Left ventricle myocardium inferior (tissue), 1 donor: ENCODE measurements at regions not wholly inside any gene's neighbourhood (a gene's known extent, or its start where the extent isn't known, plus 50 kb on each side); places are given as distances from the start of the nearest gene placed in this dataset.

Experiments
- DNase-seq: peaks from one replicate; pipeline ENCODE4 v3.0.0-alpha.2; 2020
- H3K27ac ChIP-seq: fragments of 200-600 bp; replicated peaks from 2 replicates; pipeline ENCODE4 v1.8.0; 2021
- H3K27me3 ChIP-seq: fragments of 200-600 bp; 2 replicates; pipeline ENCODE4 v1.8.0; 2021; ENCODE audit warnings: low read depth
- H3K36me3 ChIP-seq: fragments of 200-600 bp; 2 replicates; pipeline ENCODE4 v1.8.0; 2021
- H3K4me1 ChIP-seq: fragments of 200-600 bp; 2 replicates; pipeline ENCODE4 v1.8.0; 2021
- H3K4me3 ChIP-seq: fragments of 200-600 bp; 2 replicates; pipeline ENCODE4 v1.8.0; 2021; ENCODE audit warnings: mild to moderate bottlenecking, moderate library complexity
- H3K9me3 ChIP-seq: fragments of 200-600 bp; replicated peaks from 2 replicates; pipeline ENCODE4 v1.8.0; 2021
- intact Hi-C: fragments of 100-400 bp; cut with micrococcal nuclease; formaldehyde crosslinking; loops from one replicate; pipeline ENCODE4 v1.11.0; 2022
- TF ChIP-seq, protein P1 (sequence below): fragments of 200-600 bp; IDR thresholded peaks from 2 replicates; pipeline ENCODE4 v1.8.0; 2021; ENCODE audit warnings: antibody characterized with exemption, mild to moderate bottlenecking, borderline replicate concordance
- donor health status: DM: no; HTN: yes; CAD: no; lungs with severe emphysema.

DNA sequence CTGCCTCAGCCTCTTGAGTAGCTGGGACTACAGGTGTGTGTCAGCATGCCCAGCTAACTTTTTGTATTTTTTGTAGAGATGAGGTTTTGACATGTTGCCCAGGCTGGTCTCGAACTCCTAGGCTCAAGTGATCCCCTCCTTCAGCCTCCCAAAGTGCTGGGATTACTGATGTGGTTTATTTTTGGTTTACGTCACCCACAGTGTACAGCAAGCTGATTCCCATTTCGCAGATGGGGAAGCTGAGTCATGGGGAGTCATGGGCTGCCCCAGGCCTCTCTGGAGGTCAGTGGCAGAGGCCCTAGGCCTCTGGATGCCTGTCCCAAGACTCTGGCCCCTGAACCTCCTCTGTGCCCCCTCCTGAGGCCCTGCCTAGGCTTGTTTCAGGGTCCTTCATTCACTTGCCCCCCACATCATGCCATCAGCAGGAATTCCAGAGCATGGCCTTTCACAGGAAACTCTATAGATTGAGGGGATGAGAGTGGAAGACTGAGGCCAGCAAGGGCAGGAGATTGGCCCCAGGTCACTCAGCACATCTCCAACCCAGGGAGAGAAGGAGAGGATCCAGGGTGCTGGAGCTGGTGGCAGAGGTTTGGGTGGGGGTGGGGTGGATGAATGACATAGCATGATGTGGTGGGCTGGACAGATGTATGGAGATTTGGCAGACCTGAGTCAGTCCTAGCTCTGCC, 266.0 kb downstream of the PTPRU start:
- DNase-seq = no peak
- Histone ChIP-seq H3K36me3 (no peaks in the 10 kb centered on the region), H3K4me3 (no peak overlapping the region), H3K27ac (no peak overlapping the region), H3K27me3 (peaks cover 91% of the 10 kb centered on the region), H3K9me3 (no peaks in the 10 kb centered on the region), H3K4me1 (no peaks in the 10 kb centered on the region)
- intact Hi-C loops = no loop called here
- TF ChIP-seq, protein P1, sequence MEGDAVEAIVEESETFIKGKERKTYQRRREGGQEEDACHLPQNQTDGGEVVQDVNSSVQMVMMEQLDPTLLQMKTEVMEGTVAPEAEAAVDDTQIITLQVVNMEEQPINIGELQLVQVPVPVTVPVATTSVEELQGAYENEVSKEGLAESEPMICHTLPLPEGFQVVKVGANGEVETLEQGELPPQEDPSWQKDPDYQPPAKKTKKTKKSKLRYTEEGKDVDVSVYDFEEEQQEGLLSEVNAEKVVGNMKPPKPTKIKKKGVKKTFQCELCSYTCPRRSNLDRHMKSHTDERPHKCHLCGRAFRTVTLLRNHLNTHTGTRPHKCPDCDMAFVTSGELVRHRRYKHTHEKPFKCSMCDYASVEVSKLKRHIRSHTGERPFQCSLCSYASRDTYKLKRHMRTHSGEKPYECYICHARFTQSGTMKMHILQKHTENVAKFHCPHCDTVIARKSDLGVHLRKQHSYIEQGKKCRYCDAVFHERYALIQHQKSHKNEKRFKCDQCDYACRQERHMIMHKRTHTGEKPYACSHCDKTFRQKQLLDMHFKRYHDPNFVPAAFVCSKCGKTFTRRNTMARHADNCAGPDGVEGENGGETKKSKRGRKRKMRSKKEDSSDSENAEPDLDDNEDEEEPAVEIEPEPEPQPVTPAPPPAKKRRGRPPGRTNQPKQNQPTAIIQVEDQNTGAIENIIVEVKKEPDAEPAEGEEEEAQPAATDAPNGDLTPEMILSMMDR = no peak

DNA sequence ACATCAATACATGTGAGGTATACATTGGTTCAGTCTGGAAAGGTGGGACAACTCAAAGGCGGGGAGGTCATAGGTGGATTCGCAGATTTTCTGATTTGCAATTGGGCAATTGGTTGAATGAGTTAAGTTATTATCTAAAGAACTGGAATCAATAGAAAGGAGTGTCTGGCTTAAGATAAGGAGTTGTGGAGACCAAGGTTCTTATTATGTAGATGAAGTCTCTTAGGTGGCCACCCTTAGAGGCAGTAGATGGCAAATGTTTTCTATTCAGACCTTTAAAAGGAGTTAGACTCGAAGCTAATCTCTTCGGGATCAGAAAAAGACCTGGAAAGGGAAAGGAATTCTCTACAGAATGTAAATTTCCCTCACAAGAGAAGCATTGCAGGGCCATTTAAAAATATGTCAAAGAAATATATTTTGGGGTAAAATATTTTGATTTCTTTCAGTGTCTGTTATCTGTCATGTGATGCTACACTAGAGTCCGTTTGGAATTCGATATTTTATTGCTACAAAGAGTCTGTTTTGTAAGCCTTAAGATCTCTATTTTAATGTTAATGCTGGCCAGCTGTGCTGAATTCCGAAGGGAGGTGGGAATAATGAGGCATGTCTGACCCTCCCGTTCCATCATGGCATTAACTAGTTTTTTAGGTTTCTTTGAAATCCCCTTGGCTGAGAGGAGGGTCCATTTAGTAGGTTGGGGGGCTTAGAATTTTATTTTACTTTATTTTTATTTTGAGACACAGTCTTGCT, 265.1 kb downstream of the PTPRU start:
- H3K27ac ChIP-seq = no peak overlapping the region
- TF ChIP-seq, protein P1 = no peak
- no peak for DNase-seq
- no peak overlapping the region for H3K4me3 ChIP-seq
- H3K4me1 ChIP-seq = no peaks in the 10 kb centered on the region
- H3K9me3 ChIP-seq = peaks cover 5% of the 10 kb centered on the region
- intact Hi-C loops = no loop called here
- no peaks in the 10 kb centered on the region for H3K36me3 ChIP-seq
- peaks cover 91% of the 10 kb centered on the region for H3K27me3 ChIP-seq

DNA sequence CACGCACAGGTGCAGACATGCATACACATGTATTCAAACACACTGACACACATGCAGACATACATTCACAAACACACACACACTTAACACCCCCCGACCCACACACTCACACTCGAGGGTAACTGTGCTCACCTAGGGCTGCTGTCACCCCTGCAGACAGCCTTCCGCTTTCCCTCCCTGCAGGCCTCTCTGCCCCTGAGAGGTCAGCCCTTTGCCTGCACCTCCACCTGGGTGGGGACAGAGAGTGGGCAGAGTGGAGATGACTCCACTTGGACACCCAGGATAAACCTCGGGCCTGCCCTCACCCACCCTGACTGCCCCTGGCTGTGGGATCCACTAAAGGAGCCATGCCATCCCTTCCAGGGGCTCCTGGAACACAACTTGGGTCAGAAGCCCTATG, 264.3 kb downstream of the PTPRU start:
- DNase-seq = no peak
- Histone ChIP-seq H3K4me3 (no peak overlapping the region), H3K4me1 (no peaks in the 10 kb centered on the region), H3K27me3 (peaks cover 89% of the 10 kb centered on the region), H3K9me3 (peaks cover 13% of the 10 kb centered on the region), H3K27ac (no peak overlapping the region), H3K36me3 (no peaks in the 10 kb centered on the region)
- TF ChIP-seq, protein P1 = no peak
- intact Hi-C loops = no loop called here

DNA sequence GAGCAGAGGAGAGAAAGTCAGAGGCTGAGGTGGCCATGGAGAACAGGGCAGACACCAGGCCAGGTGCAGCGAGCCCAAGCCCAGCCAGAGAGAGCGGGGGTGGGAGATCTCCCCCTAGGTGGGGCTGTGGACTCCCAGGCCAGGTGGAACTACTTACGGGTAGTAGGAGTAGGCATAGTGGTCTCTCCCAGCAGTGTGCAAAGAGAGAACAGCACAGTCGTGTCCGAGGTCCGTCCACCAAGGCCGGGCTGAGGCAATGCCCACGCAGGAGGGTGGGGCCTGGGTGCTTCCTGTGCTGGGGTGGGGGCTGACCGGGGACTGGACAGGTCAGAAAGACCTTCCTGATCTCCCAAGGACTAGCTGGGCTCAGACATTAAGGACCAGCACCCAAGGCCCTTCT, 263.7 kb downstream of the PTPRU start:
- intact Hi-C loops = no loop called here
- H3K4me3 ChIP-seq = no peak overlapping the region
- no peak for DNase-seq
- no peaks in the 10 kb centered on the region for H3K36me3 ChIP-seq
- H3K4me1 ChIP-seq = no peaks in the 10 kb centered on the region
- peaks cover 85% of the 10 kb centered on the region for H3K27me3 ChIP-seq
- H3K27ac ChIP-seq = no peak overlapping the region
- H3K9me3 ChIP-seq = peaks cover 19% of the 10 kb centered on the region
- TF ChIP-seq, protein P1 = no peak

DNA sequence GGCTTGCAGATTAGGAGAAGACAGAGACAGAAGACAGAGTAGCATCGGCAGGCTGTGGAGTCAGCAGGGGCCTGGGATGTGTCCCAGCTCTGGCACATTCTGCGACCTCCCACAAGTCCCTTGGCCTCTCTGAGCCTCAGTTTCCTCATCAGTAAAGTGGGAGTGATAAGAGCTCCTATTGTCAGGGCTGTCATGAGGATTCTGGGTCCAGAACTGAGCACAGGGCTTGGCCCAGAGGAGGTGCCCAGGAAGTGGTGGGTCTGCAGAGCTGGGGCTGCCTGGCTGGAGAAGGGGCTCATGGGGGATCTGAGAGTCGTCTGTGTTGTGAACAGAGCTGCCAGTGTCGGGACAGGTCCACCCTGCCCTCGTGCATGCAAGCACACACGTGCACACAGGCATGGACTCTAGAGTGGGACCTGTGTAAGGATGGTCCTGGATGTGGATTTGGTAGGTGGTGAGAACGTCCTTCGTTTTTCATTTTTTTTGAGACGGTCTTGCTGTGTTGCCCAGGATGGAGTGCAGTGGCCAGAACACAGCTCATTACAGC, 262.9 kb downstream of the PTPRU start:
- peaks cover 27% of the 10 kb centered on the region for H3K9me3 ChIP-seq
- H3K27me3 ChIP-seq = peaks cover 76% of the 10 kb centered on the region
- no peak overlapping the region for H3K27ac ChIP-seq
- intact Hi-C loops = no loop called here
- TF ChIP-seq, protein P1 = no peak
- no peak for DNase-seq
- no peaks in the 10 kb centered on the region for H3K36me3 ChIP-seq
- no peak overlapping the region for H3K4me3 ChIP-seq
- H3K4me1 ChIP-seq = no peaks in the 10 kb centered on the region
